WTC11 (cell line): ENCODE measurements at regions not wholly inside any gene's neighbourhood (a gene's known extent, or its start where the extent isn't known, plus 50 kb on each side); places are given as distances from the start of the nearest gene placed in this dataset.

Source experiments
- ATAC-seq: fragments of 200-7000 bp; cut with Tn5 transposase; 2 replicates; pipeline ENCODE4 v1.10.0; 2021; ENCODE audit warnings: mild to moderate bottlenecking, moderate library complexity
- CTCF ChIA-PET: fragments of 300-600 bp; sonication (Branson Sonifier 250); formaldehyde crosslinking; loops from one replicate; lab custom pipeline; 2021; ENCODE audit warnings: antibody characterized with exemption; lab: Charles Lee
- POLR2A ChIA-PET: fragments of 350-600 bp; sonication (Branson Sonifier 250); formaldehyde crosslinking; loops from one replicate; lab custom pipeline; 2021; ENCODE audit warnings: antibody characterized with exemption; lab: Charles Lee
- DNase-seq: peaks from one replicate; pipeline ENCODE4 v3.0.0; 2021; ENCODE audit warnings: low spot score
- H3K27ac Mint-ChIP-seq: 2 replicates; pipeline ENCODE4 v1.8.0; 2021; ENCODE audit warnings: mixed read lengths
- H3K27me3 Mint-ChIP-seq: 2 replicates; pipeline ENCODE4 v1.8.0; 2021; ENCODE audit warnings: low read depth, mild to moderate bottlenecking, moderate library complexity, mixed read lengths
- H3K36me3 Mint-ChIP-seq: 2 replicates; pipeline ENCODE4 v1.8.0; 2021; ENCODE audit warnings: mixed read lengths
- H3K4me1 Mint-ChIP-seq: 2 replicates; pipeline ENCODE4 v1.8.0; 2022; ENCODE audit warnings: mixed read lengths
- H3K4me3 Mint-ChIP-seq: 2 replicates; pipeline ENCODE4 v1.8.0; 2021; ENCODE audit warnings: mild to moderate bottlenecking, moderate library complexity, mixed read lengths
- H3K9me3 Mint-ChIP-seq: 2 replicates; pipeline ENCODE4 v1.8.0; 2021; ENCODE audit warnings: mixed read lengths
- ATF1 ChIP-seq: sonication (generic); formaldehyde crosslinking; IDR thresholded peaks from 2 replicates; pipeline ENCODE4 v1.8.1; 2023; ENCODE audit warnings: mild to moderate bottlenecking, moderate library complexity, missing genetic modification reagents
- CTCF ChIP-seq: fragments of 200-600 bp; IDR thresholded peaks from 2 replicates; pipeline ENCODE4 v1.8.0; 2022; ENCODE audit warnings: antibody characterized with exemption
- E2F1 ChIP-seq: sonication (generic); formaldehyde crosslinking; IDR thresholded peaks from 2 replicates; pipeline ENCODE4 v1.8.0; 2022; ENCODE audit warnings: mild to moderate bottlenecking, missing genetic modification reagents
- FOXP1 ChIP-seq: sonication (generic); formaldehyde crosslinking; IDR thresholded peaks from 2 replicates; pipeline ENCODE4 v1.8.0; 2022; ENCODE audit warnings: missing genetic modification reagents, mild to moderate bottlenecking, moderate library complexity, borderline replicate concordance
- GABPB1 ChIP-seq: sonication (generic); formaldehyde crosslinking; IDR thresholded peaks from 2 replicates; pipeline ENCODE4 v1.8.1; 2023; ENCODE audit warnings: mild to moderate bottlenecking, missing genetic modification reagents
- GTF2I ChIP-seq: fragments of 250-450 bp; sonication (Bioruptor Pico); conservative IDR thresholded peaks from 2 replicates; pipeline ENCODE4 v1.4.0; 2021; ENCODE audit warnings: mild to moderate bottlenecking
- NR1H2 ChIP-seq: sonication (generic); formaldehyde crosslinking; IDR thresholded peaks from 2 replicates; pipeline ENCODE4 v1.9.0; 2021; ENCODE audit warnings: mild to moderate bottlenecking, moderate library complexity, missing genetic modification reagents
- OVOL2 ChIP-seq: fragments of 250-450 bp; sonication (Bioruptor Pico); IDR thresholded peaks from 2 replicates; pipeline ENCODE4 v1.9.0; 2021; ENCODE audit warnings: mild to moderate bottlenecking, borderline replicate concordance
- PRRX2 ChIP-seq: fragments of 250-450 bp; sonication (Bioruptor Pico); IDR thresholded peaks from 2 replicates; pipeline ENCODE4 v1.8.0; 2021; ENCODE audit warnings: mild to moderate bottlenecking
- SMAD4 ChIP-seq: sonication (generic); formaldehyde crosslinking; IDR thresholded peaks from 2 replicates; pipeline ENCODE4 v1.8.0; 2022; ENCODE audit warnings: mild to moderate bottlenecking, missing genetic modification reagents
- TCF7 ChIP-seq: sonication (generic); formaldehyde crosslinking; IDR thresholded peaks from 2 replicates; pipeline ENCODE4 v1.8.0; 2022; ENCODE audit warnings: mild to moderate bottlenecking, low read depth, missing genetic modification reagents, moderate library complexity
- ZNF263 ChIP-seq: sonication (generic); formaldehyde crosslinking; IDR thresholded peaks from 2 replicates; pipeline ENCODE4 v1.8.1; 2022; ENCODE audit warnings: low read depth, mild to moderate bottlenecking, moderate library complexity, missing genetic modification reagents
- ZNF317 ChIP-seq: sonication (generic); formaldehyde crosslinking; IDR thresholded peaks from 2 replicates; pipeline ENCODE4 v1.8.1; 2023; ENCODE audit warnings: low read depth, mild to moderate bottlenecking, moderate library complexity, missing genetic modification reagents, borderline replicate concordance
- ZNF396 ChIP-seq: fragments of 250-450 bp; sonication (Bioruptor Pico); IDR thresholded peaks from 2 replicates; pipeline ENCODE4 v1.8.0; 2021; ENCODE audit warnings: mild to moderate bottlenecking, moderate library complexity, borderline replicate concordance
- ZNF423 ChIP-seq: fragments of 250-450 bp; sonication (Bioruptor Pico); IDR thresholded peaks from 2 replicates; pipeline ENCODE4 v2.1.2; 2022; ENCODE audit warnings: mild to moderate bottlenecking, moderate library complexity
- TF ChIP-seq, protein P1 (sequence below): fragments of 250-450 bp; sonication (Bioruptor Pico); IDR thresholded peaks from 2 replicates; pipeline ENCODE4 v2.1.2; 2022; ENCODE audit warnings: mild to moderate bottlenecking, moderate library complexity
- TF ChIP-seq, protein P2 (sequence below): fragments of 250-450 bp; sonication (Bioruptor Pico); IDR thresholded peaks from 2 replicates; pipeline ENCODE4 v1.8.0; 2021; ENCODE audit warnings: mild to moderate bottlenecking
- TF ChIP-seq, protein P3 (sequence below): fragments of 250-450 bp; sonication (Bioruptor Pico); conservative IDR thresholded peaks from 2 replicates; pipeline ENCODE4 v1.9.0; 2021; ENCODE audit warnings: mild to moderate bottlenecking

GRCh38 chr18:27785815-27786471 lies 391.0 kb downstream of the CDH2 start:
- CTCF ChIA-PET, result no interaction called here
- H3K27ac Mint-ChIP-seq, result peak overlapping the region; percentile 19; the same call in 1 of the 2 replicates
- TF ChIP-seq ZNF263 (CRISPR knock-in tag), result no peak
- TF ChIP-seq FOXP1 (CRISPR knock-in tag), result no peak
- TF ChIP-seq PRRX2, result no peak
- TF ChIP-seq NR1H2 (CRISPR knock-in tag), result no peak
- TF ChIP-seq OVOL2 (CRISPR knock-in tag), result no peak
- no peak for TF ChIP-seq ZNF396 (CRISPR knock-in tag)
- TF ChIP-seq, protein P1, sequence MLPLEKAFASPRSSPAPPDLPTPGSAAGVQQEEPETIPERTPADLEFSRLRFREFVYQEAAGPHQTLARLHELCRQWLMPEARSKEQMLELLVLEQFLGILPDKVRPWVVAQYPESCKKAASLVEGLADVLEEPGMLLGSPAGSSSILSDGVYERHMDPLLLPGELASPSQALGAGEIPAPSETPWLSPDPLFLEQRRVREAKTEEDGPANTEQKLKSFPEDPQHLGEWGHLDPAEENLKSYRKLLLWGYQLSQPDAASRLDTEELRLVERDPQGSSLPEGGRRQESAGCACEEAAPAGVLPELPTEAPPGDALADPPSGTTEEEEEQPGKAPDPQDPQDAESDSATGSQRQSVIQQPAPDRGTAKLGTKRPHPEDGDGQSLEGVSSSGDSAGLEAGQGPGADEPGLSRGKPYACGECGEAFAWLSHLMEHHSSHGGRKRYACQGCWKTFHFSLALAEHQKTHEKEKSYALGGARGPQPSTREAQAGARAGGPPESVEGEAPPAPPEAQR, result no peak
- TF ChIP-seq GTF2I (CRISPR knock-in tag), result no peak
- no peak for TF ChIP-seq CTCF
- no peak for TF ChIP-seq ATF1
- TF ChIP-seq, protein P2, sequence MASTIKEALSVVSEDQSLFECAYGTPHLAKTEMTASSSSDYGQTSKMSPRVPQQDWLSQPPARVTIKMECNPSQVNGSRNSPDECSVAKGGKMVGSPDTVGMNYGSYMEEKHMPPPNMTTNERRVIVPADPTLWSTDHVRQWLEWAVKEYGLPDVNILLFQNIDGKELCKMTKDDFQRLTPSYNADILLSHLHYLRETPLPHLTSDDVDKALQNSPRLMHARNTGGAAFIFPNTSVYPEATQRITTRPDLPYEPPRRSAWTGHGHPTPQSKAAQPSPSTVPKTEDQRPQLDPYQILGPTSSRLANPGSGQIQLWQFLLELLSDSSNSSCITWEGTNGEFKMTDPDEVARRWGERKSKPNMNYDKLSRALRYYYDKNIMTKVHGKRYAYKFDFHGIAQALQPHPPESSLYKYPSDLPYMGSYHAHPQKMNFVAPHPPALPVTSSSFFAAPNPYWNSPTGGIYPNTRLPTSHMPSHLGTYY (CRISPR knock-in tag), result no peak
- TF ChIP-seq, protein P3, sequence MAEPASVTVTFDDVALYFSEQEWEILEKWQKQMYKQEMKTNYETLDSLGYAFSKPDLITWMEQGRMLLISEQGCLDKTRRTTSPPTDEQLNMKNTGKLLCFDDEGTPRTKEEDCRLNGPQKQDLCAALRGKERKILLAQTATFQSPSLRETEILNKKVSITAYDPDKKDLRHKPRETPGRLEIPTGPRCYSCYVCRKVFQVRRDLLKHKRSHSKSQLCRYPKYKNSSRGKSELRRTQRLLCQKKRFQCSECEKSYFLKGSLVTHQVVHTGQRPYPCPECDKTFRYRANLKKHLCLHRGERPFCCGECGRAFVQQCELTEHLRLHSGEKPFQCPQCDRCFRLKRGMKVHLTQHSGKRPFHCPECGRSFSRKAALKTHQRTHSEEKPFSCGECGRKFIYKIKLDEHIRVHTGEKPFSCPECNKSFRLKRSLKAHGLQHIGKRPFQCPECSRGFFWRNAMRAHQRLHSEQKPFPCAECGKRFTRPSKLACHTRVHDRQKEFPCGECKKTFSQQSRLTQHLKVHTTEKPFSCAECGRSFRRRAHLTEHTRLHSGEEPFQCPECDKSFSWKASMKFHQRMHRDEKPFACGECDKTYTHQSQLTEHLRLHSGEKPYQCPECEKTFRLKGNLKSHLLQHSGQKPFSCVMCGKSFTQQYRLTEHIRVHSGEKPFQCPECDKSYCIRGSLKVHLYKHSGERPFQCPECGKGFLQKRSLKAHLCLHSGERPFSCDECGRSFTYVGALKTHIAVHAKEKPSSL (CRISPR knock-in tag), result no peak
- TF ChIP-seq TCF7 (CRISPR knock-in tag), result no peak
- no peak for TF ChIP-seq GABPB1 (CRISPR knock-in tag)
- TF ChIP-seq ZNF423 (CRISPR knock-in tag), result no peak
- TF ChIP-seq SMAD4 (CRISPR knock-in tag), result no peak
- TF ChIP-seq ZNF317 (CRISPR knock-in tag), result no peak
- TF ChIP-seq E2F1 (CRISPR knock-in tag), result no peak
- H3K36me3 Mint-ChIP-seq, result no peaks in the 10 kb centered on the region
- ATAC-seq (no peak), DNase-seq (no peak)
- H3K4me1 Mint-ChIP-seq, result peaks cover 17% of the 10 kb centered on the region
- H3K27me3 Mint-ChIP-seq, result peaks cover 2% of the 10 kb centered on the region; the same call in 1 of the 2 replicates
- H3K4me3 Mint-ChIP-seq, result no peak overlapping the region
- H3K9me3 Mint-ChIP-seq, result peaks cover 8% of the 10 kb centered on the region; the same call in 1 of the 2 replicates
- POLR2A ChIA-PET, result no interaction called here
